Mesenchymal stem cell (in vitro differentiated cells and primary cell): ENCODE measurements at regions not wholly inside any gene's neighbourhood (a gene's known extent, or its start where the extent isn't known, plus 50 kb on each side); places are given as distances from the start of the nearest gene placed in this dataset.
A peak's percentile ranks its signal among the peaks of the same experiment; 100 is the strongest.

Experiments used
- DNase-seq: peaks from one replicate; pipeline ENCODE4 v3.0.0-alpha.2; 2013
- H2AFZ ChIP-seq: one replicate; pipeline ENCODE4 v1.6.1; 2013; ENCODE audit warnings: low read depth, mild to moderate bottlenecking, control low read depth, inconsistent platforms, low read length, moderate library complexity
- H2AK5ac ChIP-seq: 2 replicates; pipeline ENCODE4 v1.6.1; 2013; ENCODE audit warnings: low read length, moderate library complexity, mild to moderate bottlenecking, inconsistent platforms; ENCODE audit not compliant: severe bottlenecking
- H2BK120ac ChIP-seq: one replicate; pipeline ENCODE4 v1.6.1; 2013; ENCODE audit warnings: low read depth, mild to moderate bottlenecking, inconsistent platforms, low read length, moderate library complexity
- H2BK12ac ChIP-seq, 2 experiments: one replicate each; pipeline ENCODE4 v1.6.1; 2013; ENCODE audit warnings: inconsistent platforms in 2 of 2, low read length in 2 of 2, mild to moderate bottlenecking in 2 of 2, moderate library complexity in 2 of 2, control low read depth in 1 of 2
- H2BK15ac ChIP-seq: one replicate; pipeline ENCODE4 v1.6.1; 2013; ENCODE audit warnings: mild to moderate bottlenecking, low read depth, inconsistent platforms; ENCODE audit not compliant: poor library complexity, severe bottlenecking
- H2BK5ac ChIP-seq: 2 replicates; pipeline ENCODE4 v1.6.1; 2013; ENCODE audit warnings: low read depth, mild to moderate bottlenecking, low read length, control low read depth, inconsistent platforms; ENCODE audit not compliant: poor library complexity, severe bottlenecking
- H3K14ac ChIP-seq, 2 experiments: one replicate each; pipeline ENCODE4 v1.6.1; 2013; ENCODE audit warnings: inconsistent platforms in 2 of 2, low read length in 2 of 2, control low read depth in 1 of 2, mild to moderate bottlenecking in 1 of 2, moderate library complexity in 1 of 2
- H3K18ac ChIP-seq, 2 experiments: one replicate each; pipeline ENCODE4 v1.6.1; 2013; ENCODE audit warnings: inconsistent platforms in 2 of 2, low read length in 2 of 2, control low read depth in 1 of 2, low read depth in 1 of 2, mild to moderate bottlenecking in 1 of 2
- H3K23ac ChIP-seq, 2 experiments: one replicate each; pipeline ENCODE4 v1.6.1; 2013; ENCODE audit warnings: inconsistent platforms in 2 of 2, low read length in 2 of 2, mild to moderate bottlenecking in 2 of 2, moderate library complexity in 2 of 2, control low read depth in 1 of 2
- H3K27ac ChIP-seq: 2 replicates; pipeline ENCODE4 v1.5.1; 2013; ENCODE audit warnings: mild to moderate bottlenecking, moderate library complexity, low read length, control low read depth, inconsistent platforms; ENCODE audit not compliant: poor library complexity, severe bottlenecking
- H3K27me3 ChIP-seq, 2 experiments: 2 replicates each; pipeline versions ENCODE4 v1.6.1 to v1.7.0; 2013; ENCODE audit warnings: low read length in 2 of 2, mild to moderate bottlenecking in 2 of 2, moderate library complexity in 2 of 2, control low read depth in 1 of 2, inconsistent platforms in 1 of 2; ENCODE audit not compliant: control insufficient read depth in 1 of 2, insufficient read depth in 1 of 2
- H3K36me3 ChIP-seq, 2 experiments: 2 replicates each; pipeline versions ENCODE4 v1.6.1 to v1.7.0; 2013; ENCODE audit warnings: low read length in 2 of 2, control low read depth in 1 of 2, inconsistent platforms in 1 of 2, low read depth in 1 of 2, mild to moderate bottlenecking in 1 of 2; ENCODE audit not compliant: insufficient read depth in 2 of 2, control insufficient read depth in 1 of 2
- H3K4ac ChIP-seq, 2 experiments: one replicate each; pipeline ENCODE4 v1.6.1; 2013; ENCODE audit warnings: inconsistent platforms in 2 of 2, low read length in 2 of 2, mild to moderate bottlenecking in 2 of 2, moderate library complexity in 2 of 2, control low read depth in 1 of 2, low read depth in 1 of 2
- H3K4me1 ChIP-seq: 2 replicates; pipeline ENCODE4 v1.6.1; 2013; ENCODE audit warnings: low read depth, low read length, control low read depth; ENCODE audit not compliant: control insufficient read depth, insufficient read depth
- H3K4me2 ChIP-seq: 2 replicates; pipeline ENCODE4 v1.6.1; 2013; ENCODE audit warnings: low read length, mild to moderate bottlenecking, inconsistent platforms; ENCODE audit not compliant: poor library complexity, severe bottlenecking
- H3K4me3 ChIP-seq, 2 experiments: 2 replicates each; pipeline versions ENCODE4 v1.5.1 to v1.7.0; 2013; ENCODE audit warnings: low read length in 2 of 2, mild to moderate bottlenecking in 2 of 2, control low read depth in 1 of 2, low read depth in 1 of 2; ENCODE audit not compliant: insufficient read depth in 1 of 2
- H3K79me1 ChIP-seq: replicated peaks from 2 replicates; pipeline ENCODE4 v1.6.1; 2013; ENCODE audit warnings: mild to moderate bottlenecking, control low read depth, low read length, inconsistent platforms; ENCODE audit not compliant: poor library complexity, severe bottlenecking
- H3K9ac ChIP-seq: 2 replicates; pipeline ENCODE4 v1.7.0; 2013; ENCODE audit warnings: mild to moderate bottlenecking, low read length, moderate library complexity
- H3K9me3 ChIP-seq: 2 replicates; pipeline ENCODE4 v1.7.0; 2013; ENCODE audit warnings: mild to moderate bottlenecking, low read length; ENCODE audit not compliant: control insufficient read depth
- H4K8ac ChIP-seq: one replicate; pipeline ENCODE4 v1.6.1; 2013; ENCODE audit warnings: inconsistent platforms, mild to moderate bottlenecking, low read length, moderate library complexity
- H4K91ac ChIP-seq: one replicate; pipeline ENCODE4 v1.6.1; 2013; ENCODE audit warnings: mild to moderate bottlenecking, low read length, inconsistent platforms
- WGBS: methylation state at CpG from one replicate; pipeline ENCODE4 v1.1.7; 2013; ENCODE audit warnings: mixed read lengths; 5-methylcytosine and 5-hydroxymethylcytosine counted together

DNA sequence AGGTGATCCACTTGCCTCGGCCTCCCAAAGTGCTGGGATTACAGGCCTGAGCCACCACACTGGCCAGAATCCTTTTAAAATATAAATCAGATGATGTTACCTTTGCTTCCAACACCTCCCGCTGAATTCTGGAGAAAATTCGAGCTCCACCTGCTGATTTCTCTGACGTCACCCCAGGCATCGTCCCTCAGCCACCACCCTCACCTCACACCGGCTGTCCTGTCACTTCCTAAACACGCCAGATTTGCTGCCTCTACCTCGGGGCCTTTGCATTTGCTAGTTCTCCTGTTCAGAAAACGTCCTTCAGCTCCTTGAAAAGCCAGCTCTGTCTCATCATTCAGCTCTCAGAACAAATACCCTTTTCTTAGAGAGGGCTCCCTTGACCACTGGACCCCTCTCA is 57.9 kb downstream of the FBXO2 start:
- Histone ChIP-seq H3K4me2 (no peak overlapping the region), H2BK12ac (no peak overlapping the region), H2BK5ac (no peak overlapping the region), H3K27ac (no peak overlapping the region), H4K8ac (no peak overlapping the region), H3K79me1 (no peaks in the 10 kb centered on the region), H3K9ac (no peak overlapping the region), H4K91ac (no peak overlapping the region), H3K36me3 (no peaks in the 10 kb centered on the region), H2BK15ac (no peak overlapping the region), H3K9me3 (peaks cover 7% of the 10 kb centered on the region), H3K4ac (no peak overlapping the region), H3K18ac (no peak overlapping the region), H2BK120ac (no peak overlapping the region), H3K27me3 (peaks cover 24 to 61% of the 10 kb centered on the region in 2 experiments), H2AFZ (no peak overlapping the region), H2AK5ac (no peak overlapping the region), H3K4me1 (no peaks in the 10 kb centered on the region), H3K14ac (no peak overlapping the region), H3K4me3 (no peak overlapping the region), H3K23ac (no peak overlapping the region)
- no peak for DNase-seq
- 55% methylated on average over 9 of the region's 9 CpGs for WGBS

DNA sequence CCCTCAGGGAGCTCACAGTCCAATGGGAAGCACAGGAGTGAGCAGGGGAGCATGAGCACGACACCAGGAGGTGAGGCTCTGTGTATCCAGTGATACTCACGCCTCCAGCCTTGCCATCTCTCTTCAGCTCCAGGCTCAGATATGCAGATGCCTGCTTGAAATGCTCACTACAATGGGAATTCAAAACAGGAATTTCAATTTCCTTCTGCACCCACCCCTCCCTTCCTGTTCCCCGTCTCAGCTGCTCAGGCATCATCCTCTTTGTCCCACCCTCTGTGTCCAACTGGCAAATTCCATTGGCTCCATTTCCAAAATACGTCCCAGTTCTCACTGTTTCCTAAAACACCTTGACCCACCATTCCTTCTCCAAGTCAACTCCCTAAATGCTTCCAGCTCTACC is 58.9 kb downstream of the FBXO2 start:
- no peak overlapping the region for H3K18ac ChIP-seq
- no peak overlapping the region for H3K23ac ChIP-seq
- no peak overlapping the region for H2BK120ac ChIP-seq
- no peaks in the 10 kb centered on the region for H3K79me1 ChIP-seq
- H3K9ac ChIP-seq, result no peak overlapping the region
- H3K9me3 ChIP-seq, result peaks cover 9% of the 10 kb centered on the region
- H3K27ac ChIP-seq, result no peak overlapping the region
- no peak overlapping the region for H2AFZ ChIP-seq
- H3K4me1 ChIP-seq, result no peaks in the 10 kb centered on the region
- H3K27me3 ChIP-seq, result peaks cover 24 to 50% of the 10 kb centered on the region in 2 experiments
- H2AK5ac ChIP-seq, result no peak overlapping the region
- no peak overlapping the region for H3K4me2 ChIP-seq
- no peak for DNase-seq
- no peak overlapping the region for H2BK15ac ChIP-seq
- no peak overlapping the region for H3K14ac ChIP-seq
- no peak overlapping the region for H2BK5ac ChIP-seq
- H3K4ac ChIP-seq, result no peak overlapping the region
- no peak overlapping the region for H4K8ac ChIP-seq
- H3K4me3 ChIP-seq, result no peak overlapping the region
- WGBS, result 62% methylated on average over 4 of the region's 4 CpGs
- H3K36me3 ChIP-seq, result no peaks in the 10 kb centered on the region
- no peak overlapping the region for H2BK12ac ChIP-seq
- H4K91ac ChIP-seq, result no peak overlapping the region

DNA sequence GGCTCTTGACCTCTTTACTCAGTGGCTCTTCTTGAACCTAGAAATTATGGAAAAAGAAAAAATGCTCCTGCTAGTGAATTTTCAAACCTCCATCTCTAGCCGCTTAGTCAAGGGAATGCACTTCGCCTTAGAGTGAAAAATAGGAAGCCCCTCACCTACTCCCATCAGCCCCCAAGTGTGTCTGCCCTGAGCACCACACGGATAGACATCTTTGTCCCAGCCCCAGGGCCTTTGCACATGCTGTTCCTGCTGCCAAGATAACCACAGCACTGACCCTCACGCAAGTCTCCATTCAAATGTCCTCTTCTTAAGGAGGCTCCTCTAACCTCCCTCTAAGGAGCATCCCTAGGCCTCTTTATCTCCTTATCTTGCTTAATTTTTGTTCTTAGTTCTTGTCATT is 59.6 kb downstream of the FBXO2 start:
- Histone ChIP-seq H3K4me1 (no peaks in the 10 kb centered on the region), H3K4ac (no peak overlapping the region), H2BK12ac (no peak overlapping the region), H3K27ac (no peak overlapping the region), H2AFZ (no peak overlapping the region), H3K18ac (no peak overlapping the region), H2AK5ac (no peak overlapping the region), H3K9ac (no peak overlapping the region), H3K9me3 (peaks cover 9% of the 10 kb centered on the region), H3K27me3 (peaks cover 22 to 54% of the 10 kb centered on the region in 2 experiments), H3K79me1 (no peaks in the 10 kb centered on the region), H3K4me2 (no peak overlapping the region), H3K4me3 (no peak overlapping the region), H2BK5ac (no peak overlapping the region), H4K8ac (no peak overlapping the region), H4K91ac (no peak overlapping the region), H2BK15ac (no peak overlapping the region), H3K23ac (no peak overlapping the region), H2BK120ac (no peak overlapping the region), H3K36me3 (no peaks in the 10 kb centered on the region), H3K14ac (no peak overlapping the region)
- WGBS, result 85% methylated on average over 4 of the region's 4 CpGs
- DNase-seq, result no peak

DNA sequence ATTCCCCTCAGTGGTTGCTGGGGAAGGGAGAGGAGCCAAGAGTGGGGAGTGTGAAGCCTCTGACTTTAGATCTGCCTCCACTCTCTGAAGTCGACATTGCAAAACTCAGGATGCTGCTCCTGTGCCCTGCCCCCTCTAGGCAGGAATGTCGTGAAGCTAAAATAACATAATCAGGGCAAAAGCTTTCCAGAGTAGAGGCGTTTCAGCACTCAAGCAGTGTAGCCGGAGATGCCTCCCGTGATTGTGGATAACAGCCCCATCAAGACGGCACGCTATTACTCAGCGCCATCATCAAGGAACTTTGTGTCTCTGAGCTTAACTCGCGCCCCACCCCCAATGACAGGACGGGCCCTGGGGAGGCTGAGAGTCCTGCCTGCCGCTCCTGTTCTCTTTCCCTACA is 60.0 kb downstream of the FBXO2 start:
- Histone ChIP-seq H3K4ac (no peak overlapping the region), H3K36me3 (no peaks in the 10 kb centered on the region), H3K4me1 (no peaks in the 10 kb centered on the region), H3K27me3 (peaks cover 18 to 51% of the 10 kb centered on the region in 2 experiments), H2AK5ac (no peak overlapping the region), H3K27ac (no peak overlapping the region), H2BK15ac (no peak overlapping the region), H3K79me1 (no peaks in the 10 kb centered on the region), H2AFZ (no peak overlapping the region), H3K14ac (no peak overlapping the region), H3K18ac (no peak overlapping the region), H2BK12ac (no peak overlapping the region), H2BK5ac (no peak overlapping the region), H3K9me3 (peaks cover 9% of the 10 kb centered on the region), H3K4me3 (no peak overlapping the region), H2BK120ac (no peak overlapping the region), H3K9ac (no peak overlapping the region), H4K91ac (no peak overlapping the region), H3K4me2 (no peak overlapping the region), H3K23ac (no peak overlapping the region), H4K8ac (no peak overlapping the region)
- 15% methylated on average over 11 of the region's 12 CpGs for WGBS
- DNase-seq, result peak; percentile 15
